Gastroesophageal sphincter (tissue), 3 donors: ENCODE measurements at regions not wholly inside any gene's neighbourhood (a gene's known extent, or its start where the extent isn't known, plus 50 kb on each side); places are given as distances from the start of the nearest gene placed in this dataset.

Experiments used
- CTCF ChIP-seq, 4 experiments: fragments of 200-600 bp in 2 of 4; fragments of 450-650 bp in 2 of 4; sonication (generic) in 1 of 4; IDR thresholded peaks; one replicate each; pipeline ENCODE4 v1.5.1; 2017 to 2019; ENCODE audit warnings: antibody characterized with exemption in 4 of 4, mild to moderate bottlenecking in 2 of 4, moderate library complexity in 2 of 4
- POLR2AphosphoS5 ChIP-seq: sonication (generic); formaldehyde crosslinking; IDR thresholded peaks from one replicate; pipeline ENCODE4 v1.6.1; 2017; ENCODE audit warnings: antibody characterized with exemption

GRCh38 chr3:35383719-35384555, 255.4 kb upstream of the ARPP21 start:
- TF ChIP-seq CTCF (IDR thresholded peaks at IDR 0.05) (no peak), POLR2AphosphoS5 (no peak)
